Astrocyte (in vitro differentiated cells and primary cell): ENCODE measurements at regions not wholly inside any gene's neighbourhood (a gene's known extent, or its start where the extent isn't known, plus 50 kb on each side); places are given as distances from the start of the nearest gene placed in this dataset.

ENCODE experiments used
- DNase-seq: peaks from one replicate; pipeline ENCODE4 v3.0.0-alpha.2; 2010; ENCODE audit warnings: low read depth
- FAIRE-seq: peaks from 2 replicates; lab custom pipeline; 2011; peaks lifted over from hg19 to GRCh38; lab: Jason Lieb, UNC
- H2AFZ ChIP-seq: 2 replicates; pipeline ENCODE4 v1.6.0; 2012; ENCODE audit warnings: low read depth, low read length, inconsistent platforms
- H3K27ac ChIP-seq: 2 replicates; pipeline ENCODE4 v1.5.1; 2011; ENCODE audit warnings: low read depth, low read length, inconsistent platforms
- H3K27me3 ChIP-seq: 2 replicates; pipeline ENCODE4 v1.6.0; 2011; ENCODE audit warnings: low read length, inconsistent platforms; ENCODE audit not compliant: insufficient read depth
- H3K36me3 ChIP-seq: 2 replicates; pipeline ENCODE4 v1.5.1; 2011; ENCODE audit warnings: low read length, inconsistent platforms; ENCODE audit not compliant: insufficient read depth
- H3K4me1 ChIP-seq: 2 replicates; pipeline ENCODE4 v1.5.1; 2011; ENCODE audit warnings: low read length, inconsistent platforms; ENCODE audit not compliant: insufficient read depth
- H3K4me2 ChIP-seq: 2 replicates; pipeline ENCODE4 v1.6.0; 2012; ENCODE audit warnings: low read length, inconsistent platforms
- H3K4me3 ChIP-seq: 2 replicates; pipeline ENCODE4 v1.5.1; 2011; ENCODE audit warnings: low read depth, mild to moderate bottlenecking, low read length, inconsistent platforms; ENCODE audit not compliant: insufficient read depth
- H3K79me2 ChIP-seq: 2 replicates; pipeline ENCODE4 v1.6.0; 2012; ENCODE audit warnings: mild to moderate bottlenecking, low read length, inconsistent platforms; ENCODE audit not compliant: insufficient read depth
- H3K9ac ChIP-seq: 2 replicates; pipeline ENCODE4 v1.6.0; 2012; ENCODE audit warnings: mild to moderate bottlenecking, low read length, inconsistent platforms
- H3K9me3 ChIP-seq: 2 replicates; pipeline ENCODE4 v1.5.1; 2012; ENCODE audit warnings: low read depth, mild to moderate bottlenecking, low read length, inconsistent platforms; ENCODE audit not compliant: insufficient read depth
- H4K20me1 ChIP-seq: 2 replicates; pipeline ENCODE4 v1.6.0; 2012; ENCODE audit warnings: low read length, inconsistent platforms; ENCODE audit not compliant: insufficient read depth
- H3K27ac Mint-ChIP-seq: one replicate; pipeline ENCODE4 v1.8.0; 2021; ENCODE audit warnings: mild to moderate bottlenecking, mixed read lengths; ENCODE audit not compliant: unreplicated experiment
- H3K27me3 Mint-ChIP-seq: one replicate; pipeline ENCODE4 v1.8.0; 2021; ENCODE audit warnings: low read depth, mixed read lengths; ENCODE audit not compliant: unreplicated experiment
- H3K36me3 Mint-ChIP-seq: one replicate; pipeline ENCODE4 v1.8.0; 2021; ENCODE audit warnings: low read depth, mixed read lengths; ENCODE audit not compliant: unreplicated experiment
- H3K4me1 Mint-ChIP-seq: one replicate; pipeline ENCODE4 v1.8.0; 2021; ENCODE audit warnings: low read depth, mixed read lengths; ENCODE audit not compliant: unreplicated experiment
- H3K4me3 Mint-ChIP-seq: one replicate; pipeline ENCODE4 v1.8.0; 2021; ENCODE audit warnings: mild to moderate bottlenecking, moderate library complexity, mixed read lengths; ENCODE audit not compliant: unreplicated experiment
- H3K9me3 Mint-ChIP-seq: one replicate; pipeline ENCODE4 v1.8.0; 2021; ENCODE audit warnings: mild to moderate bottlenecking, mixed read lengths; ENCODE audit not compliant: unreplicated experiment
- EZH2 ChIP-seq: IDR thresholded peaks from 2 replicates; pipeline ENCODE4 v1.6.1; 2012; ENCODE audit warnings: mild to moderate bottlenecking, low read length, inconsistent platforms; ENCODE audit not compliant: insufficient read depth
- TF ChIP-seq, protein P1 (sequence below): IDR thresholded peaks from 2 replicates; pipeline ENCODE4 v1.5.1; 2011; ENCODE audit warnings: low read depth, mild to moderate bottlenecking, inconsistent platforms, low read length, moderate library complexity; ENCODE audit not compliant: insufficient read depth

GRCh38 chr1:186541003-186541402, 80.1 kb upstream of the PDC start:
- DNase-seq (no peak), FAIRE-seq (no peak)
- Histone ChIP-seq H3K9ac (no peak overlapping the region), H3K4me1 (peaks cover 10% of the 10 kb centered on the region), H3K27me3 (no peaks in the 10 kb centered on the region), H3K4me3 (no peak overlapping the region), H3K4me2 (no peak overlapping the region), H3K79me2 (no peaks in the 10 kb centered on the region), H2AFZ (no peak overlapping the region), H3K36me3 (no peaks in the 10 kb centered on the region), H3K9me3 (no peaks in the 10 kb centered on the region), H4K20me1 (no peaks in the 10 kb centered on the region), H3K27ac (no peak overlapping the region)
- no peaks in the 10 kb centered on the region for H3K27me3 Mint-ChIP-seq
- H3K9me3 Mint-ChIP-seq, result peaks cover 8% of the 10 kb centered on the region
- no peak for TF ChIP-seq EZH2
- TF ChIP-seq, protein P1, sequence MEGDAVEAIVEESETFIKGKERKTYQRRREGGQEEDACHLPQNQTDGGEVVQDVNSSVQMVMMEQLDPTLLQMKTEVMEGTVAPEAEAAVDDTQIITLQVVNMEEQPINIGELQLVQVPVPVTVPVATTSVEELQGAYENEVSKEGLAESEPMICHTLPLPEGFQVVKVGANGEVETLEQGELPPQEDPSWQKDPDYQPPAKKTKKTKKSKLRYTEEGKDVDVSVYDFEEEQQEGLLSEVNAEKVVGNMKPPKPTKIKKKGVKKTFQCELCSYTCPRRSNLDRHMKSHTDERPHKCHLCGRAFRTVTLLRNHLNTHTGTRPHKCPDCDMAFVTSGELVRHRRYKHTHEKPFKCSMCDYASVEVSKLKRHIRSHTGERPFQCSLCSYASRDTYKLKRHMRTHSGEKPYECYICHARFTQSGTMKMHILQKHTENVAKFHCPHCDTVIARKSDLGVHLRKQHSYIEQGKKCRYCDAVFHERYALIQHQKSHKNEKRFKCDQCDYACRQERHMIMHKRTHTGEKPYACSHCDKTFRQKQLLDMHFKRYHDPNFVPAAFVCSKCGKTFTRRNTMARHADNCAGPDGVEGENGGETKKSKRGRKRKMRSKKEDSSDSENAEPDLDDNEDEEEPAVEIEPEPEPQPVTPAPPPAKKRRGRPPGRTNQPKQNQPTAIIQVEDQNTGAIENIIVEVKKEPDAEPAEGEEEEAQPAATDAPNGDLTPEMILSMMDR, result no peak
- H3K4me3 Mint-ChIP-seq, result no peak overlapping the region
- no peaks in the 10 kb centered on the region for H3K36me3 Mint-ChIP-seq
- no peak overlapping the region for H3K27ac Mint-ChIP-seq
- H3K4me1 Mint-ChIP-seq, result peaks cover 5% of the 10 kb centered on the region

GRCh38 chr1:186540521-186540920, 79.6 kb upstream of the PDC start:
- no peak for TF ChIP-seq EZH2
- TF ChIP-seq, protein P1, result no peak
- no peaks in the 10 kb centered on the region for H3K27me3 ChIP-seq
- H2AFZ ChIP-seq, result no peak overlapping the region
- H3K36me3 Mint-ChIP-seq, result no peaks in the 10 kb centered on the region
- H3K4me3 Mint-ChIP-seq, result no peak overlapping the region
- H4K20me1 ChIP-seq, result no peaks in the 10 kb centered on the region
- no peaks in the 10 kb centered on the region for H3K36me3 ChIP-seq
- H3K9me3 Mint-ChIP-seq, result peaks cover 8% of the 10 kb centered on the region
- no peak overlapping the region for H3K4me2 ChIP-seq
- no peaks in the 10 kb centered on the region for H3K27me3 Mint-ChIP-seq
- peaks cover 10% of the 10 kb centered on the region for H3K4me1 Mint-ChIP-seq
- H3K9ac ChIP-seq, result no peak overlapping the region
- no peak overlapping the region for H3K27ac ChIP-seq
- H3K4me3 ChIP-seq, result no peak overlapping the region
- DNase-seq (no peak), FAIRE-seq (no peak)
- H3K4me1 ChIP-seq, result peaks cover 13% of the 10 kb centered on the region
- H3K9me3 ChIP-seq, result no peaks in the 10 kb centered on the region
- no peak overlapping the region for H3K27ac Mint-ChIP-seq
- H3K79me2 ChIP-seq, result no peaks in the 10 kb centered on the region

GRCh38 chr1:186536273-186536890, 75.5 kb upstream of the PDC start:
- Mint-ChIP-seq H3K36me3 (no peaks in the 10 kb centered on the region), H3K27ac (peak overlapping the region; percentile 49), H3K4me1 (peaks cover 30% of the 10 kb centered on the region), H3K27me3 (no peaks in the 10 kb centered on the region), H3K4me3 (no peak overlapping the region), H3K9me3 (peaks cover 6% of the 10 kb centered on the region)
- peak; percentile 25 for DNase-seq
- Histone ChIP-seq H3K9me3 (no peaks in the 10 kb centered on the region), H3K4me3 (no peak overlapping the region), H2AFZ (peak overlapping the region; percentile 32), H3K9ac (peak overlapping the region; percentile 32), H3K27me3 (no peaks in the 10 kb centered on the region), H3K36me3 (no peaks in the 10 kb centered on the region), H3K4me1 (peaks cover 26% of the 10 kb centered on the region), H4K20me1 (no peaks in the 10 kb centered on the region), H3K79me2 (no peaks in the 10 kb centered on the region), H3K27ac (peak overlapping the region; percentile 68), H3K4me2 (peak overlapping the region; percentile 65)
- no peak for FAIRE-seq
- no peak for TF ChIP-seq EZH2
- TF ChIP-seq, protein P1, result no peak
